A549 (cell line): ENCODE measurements at regions not wholly inside any gene's neighbourhood (a gene's known extent, or its start where the extent isn't known, plus 50 kb on each side); places are given as distances from the start of the nearest gene placed in this dataset.

Source experiments
- ESRRA ChIP-seq: fragments of 150-350 bp; IDR thresholded peaks from 2 replicates; pipeline ENCODE4 v1.6.1; 2014; ENCODE audit warnings: mild to moderate bottlenecking, low read length, borderline replicate concordance
- JUN ChIP-seq, 2 experiments: fragments of >200 bp; sonication (Bioruptor Twin); formaldehyde crosslinking; IDR thresholded peaks; 2 replicates in 1 of 2; 3 replicates in 1 of 2; pipeline ENCODE4 v1.6.1; 2016 to 2017
- JUNB ChIP-seq: fragments of >200 bp; sonication (Bioruptor Twin); formaldehyde crosslinking; IDR thresholded peaks from 2 replicates; pipeline ENCODE4 v1.6.1; 2016
- MAFK ChIP-seq: fragments of 450-650 bp; IDR thresholded peaks from 2 replicates; pipeline ENCODE4 v1.6.1; 2014; ENCODE audit not compliant: partially characterized antibody
- POLR2A ChIP-seq: IDR thresholded peaks from 2 replicates; pipeline ENCODE4 v1.6.1; 2012; ENCODE audit warnings: mild to moderate bottlenecking, low read length
- RAD21 ChIP-seq, 2 experiments: fragments of >200 bp in 1 of 2; sonication (Bioruptor Twin) in 1 of 2; formaldehyde crosslinking in 1 of 2; IDR thresholded peaks in 1 of 2; conservative IDR thresholded peaks in 1 of 2; 2 replicates in 1 of 2; 3 replicates in 1 of 2; pipeline ENCODE4 v1.6.1; 2012 to 2018; ENCODE audit warnings: inconsistent platforms in 1 of 2
- RCOR1 ChIP-seq: fragments of 150-350 bp; IDR thresholded peaks from 2 replicates; pipeline ENCODE4 v1.6.1; 2014; ENCODE audit warnings: antibody characterized with exemption, low read length, low read depth
- SREBF2 ChIP-seq: fragments of 450-650 bp; IDR thresholded peaks from 2 replicates; pipeline ENCODE4 v1.6.1; 2014; ENCODE audit warnings: mild to moderate bottlenecking, moderate library complexity
- TF ChIP-seq, protein P1 (sequence below): fragments of 200-600 bp; sonication (generic); IDR thresholded peaks from 2 replicates; pipeline ENCODE4 v1.6.1; 2016; ENCODE audit warnings: antibody characterized with exemption, mild to moderate bottlenecking, moderate library complexity
- TF ChIP-seq, protein P2 (sequence below): fragments of >200 bp; sonication (Bioruptor Twin); formaldehyde crosslinking; IDR thresholded peaks from 3 replicates; pipeline ENCODE4 v1.5.1; 2016
- TF ChIP-seq, protein P3 (sequence below): IDR thresholded peaks from 2 replicates; pipeline ENCODE4 v1.6.1; 2012; ENCODE audit warnings: low read depth, borderline replicate concordance
- TF ChIP-seq, protein P4 (sequence below): IDR thresholded peaks from 2 replicates; pipeline ENCODE4 v1.6.1; 2012
- TF ChIP-seq, protein P5 (sequence below): fragments of 450-650 bp; IDR thresholded peaks from 2 replicates; pipeline ENCODE4 v1.6.1; 2014; ENCODE audit warnings: antibody characterized with exemption
- TF ChIP-seq, protein P6 (sequence below): fragments of 250-450 bp; sonication (Bioruptor Pico); IDR thresholded peaks from 2 replicates; pipeline ENCODE4 v1.5.0; 2020; ENCODE audit warnings: low read depth, mild to moderate bottlenecking, moderate library complexity

DNA sequence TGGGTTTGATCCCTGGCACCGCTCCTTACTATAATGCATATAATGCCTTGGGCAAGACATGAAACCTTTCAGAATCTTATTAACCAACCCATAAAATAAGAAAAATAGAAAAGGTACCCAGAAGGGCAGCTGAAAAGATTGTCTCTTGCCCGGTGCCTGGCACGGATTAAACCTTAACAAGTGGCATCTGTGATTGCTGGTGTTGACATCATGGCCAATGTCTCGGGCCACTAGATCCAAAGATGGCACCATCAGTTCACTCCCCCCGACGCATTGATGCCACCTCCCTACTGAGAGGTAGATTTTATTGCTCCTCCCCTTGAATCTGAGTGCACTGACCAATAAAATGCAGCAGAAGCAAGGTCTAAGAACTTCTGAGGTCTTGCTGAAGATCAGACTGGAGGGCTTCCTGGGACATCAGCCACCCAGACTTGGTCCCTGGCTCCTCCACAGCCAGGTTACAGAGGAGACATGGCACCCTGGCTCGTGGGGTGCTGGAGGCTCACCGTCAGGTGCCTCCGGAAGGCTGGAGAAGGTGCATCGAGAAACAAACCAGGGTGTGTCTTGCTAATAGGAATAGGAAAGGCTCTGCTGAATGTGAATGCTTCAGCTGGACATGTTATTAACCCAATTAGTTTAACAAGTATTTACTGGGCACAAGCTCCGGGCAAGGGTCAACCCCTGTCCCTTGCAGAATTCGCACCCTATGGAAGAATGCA is 80.0 kb upstream of the COL5A1 start:
- no peak for TF ChIP-seq ESRRA
- TF ChIP-seq RAD21 (conservative IDR thresholded peaks at IDR 0.05 in 1 of 2, IDR thresholded peaks at IDR 0.05 in 1 of 2), result no peak
- TF ChIP-seq, protein P1, sequence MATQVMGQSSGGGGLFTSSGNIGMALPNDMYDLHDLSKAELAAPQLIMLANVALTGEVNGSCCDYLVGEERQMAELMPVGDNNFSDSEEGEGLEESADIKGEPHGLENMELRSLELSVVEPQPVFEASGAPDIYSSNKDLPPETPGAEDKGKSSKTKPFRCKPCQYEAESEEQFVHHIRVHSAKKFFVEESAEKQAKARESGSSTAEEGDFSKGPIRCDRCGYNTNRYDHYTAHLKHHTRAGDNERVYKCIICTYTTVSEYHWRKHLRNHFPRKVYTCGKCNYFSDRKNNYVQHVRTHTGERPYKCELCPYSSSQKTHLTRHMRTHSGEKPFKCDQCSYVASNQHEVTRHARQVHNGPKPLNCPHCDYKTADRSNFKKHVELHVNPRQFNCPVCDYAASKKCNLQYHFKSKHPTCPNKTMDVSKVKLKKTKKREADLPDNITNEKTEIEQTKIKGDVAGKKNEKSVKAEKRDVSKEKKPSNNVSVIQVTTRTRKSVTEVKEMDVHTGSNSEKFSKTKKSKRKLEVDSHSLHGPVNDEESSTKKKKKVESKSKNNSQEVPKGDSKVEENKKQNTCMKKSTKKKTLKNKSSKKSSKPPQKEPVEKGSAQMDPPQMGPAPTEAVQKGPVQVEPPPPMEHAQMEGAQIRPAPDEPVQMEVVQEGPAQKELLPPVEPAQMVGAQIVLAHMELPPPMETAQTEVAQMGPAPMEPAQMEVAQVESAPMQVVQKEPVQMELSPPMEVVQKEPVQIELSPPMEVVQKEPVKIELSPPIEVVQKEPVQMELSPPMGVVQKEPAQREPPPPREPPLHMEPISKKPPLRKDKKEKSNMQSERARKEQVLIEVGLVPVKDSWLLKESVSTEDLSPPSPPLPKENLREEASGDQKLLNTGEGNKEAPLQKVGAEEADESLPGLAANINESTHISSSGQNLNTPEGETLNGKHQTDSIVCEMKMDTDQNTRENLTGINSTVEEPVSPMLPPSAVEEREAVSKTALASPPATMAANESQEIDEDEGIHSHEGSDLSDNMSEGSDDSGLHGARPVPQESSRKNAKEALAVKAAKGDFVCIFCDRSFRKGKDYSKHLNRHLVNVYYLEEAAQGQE, result no peak
- TF ChIP-seq, protein P2, sequence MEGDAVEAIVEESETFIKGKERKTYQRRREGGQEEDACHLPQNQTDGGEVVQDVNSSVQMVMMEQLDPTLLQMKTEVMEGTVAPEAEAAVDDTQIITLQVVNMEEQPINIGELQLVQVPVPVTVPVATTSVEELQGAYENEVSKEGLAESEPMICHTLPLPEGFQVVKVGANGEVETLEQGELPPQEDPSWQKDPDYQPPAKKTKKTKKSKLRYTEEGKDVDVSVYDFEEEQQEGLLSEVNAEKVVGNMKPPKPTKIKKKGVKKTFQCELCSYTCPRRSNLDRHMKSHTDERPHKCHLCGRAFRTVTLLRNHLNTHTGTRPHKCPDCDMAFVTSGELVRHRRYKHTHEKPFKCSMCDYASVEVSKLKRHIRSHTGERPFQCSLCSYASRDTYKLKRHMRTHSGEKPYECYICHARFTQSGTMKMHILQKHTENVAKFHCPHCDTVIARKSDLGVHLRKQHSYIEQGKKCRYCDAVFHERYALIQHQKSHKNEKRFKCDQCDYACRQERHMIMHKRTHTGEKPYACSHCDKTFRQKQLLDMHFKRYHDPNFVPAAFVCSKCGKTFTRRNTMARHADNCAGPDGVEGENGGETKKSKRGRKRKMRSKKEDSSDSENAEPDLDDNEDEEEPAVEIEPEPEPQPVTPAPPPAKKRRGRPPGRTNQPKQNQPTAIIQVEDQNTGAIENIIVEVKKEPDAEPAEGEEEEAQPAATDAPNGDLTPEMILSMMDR, result no peak
- no peak for TF ChIP-seq POLR2A
- no peak for TF ChIP-seq SREBF2
- TF ChIP-seq RCOR1, result no peak
- TF ChIP-seq, protein P3, sequence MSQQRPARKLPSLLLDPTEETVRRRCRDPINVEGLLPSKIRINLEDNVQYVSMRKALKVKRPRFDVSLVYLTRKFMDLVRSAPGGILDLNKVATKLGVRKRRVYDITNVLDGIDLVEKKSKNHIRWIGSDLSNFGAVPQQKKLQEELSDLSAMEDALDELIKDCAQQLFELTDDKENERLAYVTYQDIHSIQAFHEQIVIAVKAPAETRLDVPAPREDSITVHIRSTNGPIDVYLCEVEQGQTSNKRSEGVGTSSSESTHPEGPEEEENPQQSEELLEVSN, result no peak
- TF ChIP-seq, protein P4, sequence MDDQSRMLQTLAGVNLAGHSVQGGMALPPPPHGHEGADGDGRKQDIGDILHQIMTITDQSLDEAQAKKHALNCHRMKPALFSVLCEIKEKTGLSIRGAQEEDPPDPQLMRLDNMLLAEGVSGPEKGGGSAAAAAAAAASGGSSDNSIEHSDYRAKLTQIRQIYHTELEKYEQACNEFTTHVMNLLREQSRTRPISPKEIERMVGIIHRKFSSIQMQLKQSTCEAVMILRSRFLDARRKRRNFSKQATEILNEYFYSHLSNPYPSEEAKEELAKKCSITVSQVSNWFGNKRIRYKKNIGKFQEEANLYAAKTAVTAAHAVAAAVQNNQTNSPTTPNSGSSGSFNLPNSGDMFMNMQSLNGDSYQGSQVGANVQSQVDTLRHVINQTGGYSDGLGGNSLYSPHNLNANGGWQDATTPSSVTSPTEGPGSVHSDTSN, result no peak
- TF ChIP-seq, protein P5, sequence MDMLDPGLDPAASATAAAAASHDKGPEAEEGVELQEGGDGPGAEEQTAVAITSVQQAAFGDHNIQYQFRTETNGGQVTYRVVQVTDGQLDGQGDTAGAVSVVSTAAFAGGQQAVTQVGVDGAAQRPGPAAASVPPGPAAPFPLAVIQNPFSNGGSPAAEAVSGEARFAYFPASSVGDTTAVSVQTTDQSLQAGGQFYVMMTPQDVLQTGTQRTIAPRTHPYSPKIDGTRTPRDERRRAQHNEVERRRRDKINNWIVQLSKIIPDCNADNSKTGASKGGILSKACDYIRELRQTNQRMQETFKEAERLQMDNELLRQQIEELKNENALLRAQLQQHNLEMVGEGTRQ, result no peak
- no peak for TF ChIP-seq MAFK
- TF ChIP-seq JUNB, result no peak
- TF ChIP-seq, protein P6, sequence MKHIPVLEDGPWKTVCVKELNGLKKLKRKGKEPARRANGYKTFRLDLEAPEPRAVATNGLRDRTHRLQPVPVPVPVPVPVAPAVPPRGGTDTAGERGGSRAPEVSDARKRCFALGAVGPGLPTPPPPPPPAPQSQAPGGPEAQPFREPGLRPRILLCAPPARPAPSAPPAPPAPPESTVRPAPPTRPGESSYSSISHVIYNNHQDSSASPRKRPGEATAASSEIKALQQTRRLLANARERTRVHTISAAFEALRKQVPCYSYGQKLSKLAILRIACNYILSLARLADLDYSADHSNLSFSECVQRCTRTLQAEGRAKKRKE (CRISPR knock-in tag), result no peak
- no peak for TF ChIP-seq JUN (IDR thresholded peaks at IDR 0.05)
